Osteocyte (in vitro differentiated cells): ENCODE measurements at regions not wholly inside any gene's neighbourhood (a gene's known extent, or its start where the extent isn't known, plus 50 kb on each side); places are given as distances from the start of the nearest gene placed in this dataset.

Experiments
- DNase-seq: peaks from one replicate; pipeline ENCODE4 v3.0.0; 2021; ENCODE audit warnings: mixed read lengths; ENCODE audit not compliant: unreplicated experiment; ENCODE audit errors: extremely low spot score
- H3K27ac Mint-ChIP-seq: one replicate; pipeline ENCODE4 v1.8.0; 2021; ENCODE audit warnings: mild to moderate bottlenecking, mixed read lengths; ENCODE audit not compliant: unreplicated experiment
- H3K27me3 Mint-ChIP-seq: one replicate; pipeline ENCODE4 v1.8.0; 2021; ENCODE audit warnings: mixed read lengths; ENCODE audit not compliant: unreplicated experiment
- H3K36me3 Mint-ChIP-seq: one replicate; pipeline ENCODE4 v1.8.0; 2021; ENCODE audit warnings: mixed read lengths; ENCODE audit not compliant: unreplicated experiment
- H3K4me1 Mint-ChIP-seq: one replicate; pipeline ENCODE4 v1.8.0; 2021; ENCODE audit warnings: mixed read lengths; ENCODE audit not compliant: unreplicated experiment
- H3K4me3 Mint-ChIP-seq: one replicate; pipeline ENCODE4 v1.8.0; 2021; ENCODE audit warnings: mild to moderate bottlenecking, moderate library complexity, mixed read lengths; ENCODE audit not compliant: unreplicated experiment
- H3K9me3 Mint-ChIP-seq: one replicate; pipeline ENCODE4 v1.8.0; 2021; ENCODE audit warnings: mixed read lengths; ENCODE audit not compliant: unreplicated experiment
- CTCF ChIP-seq: fragments of 200-600 bp; sonication (generic); IDR thresholded peaks from 2 replicates; pipeline ENCODE4 v1.5.0; 2021; ENCODE audit warnings: antibody characterized with exemption, mild to moderate bottlenecking, moderate library complexity

- DNase-seq, result no peak
- peaks cover 9% of the 10 kb centered on the region for H3K9me3 Mint-ChIP-seq
- no peaks in the 10 kb centered on the region for H3K36me3 Mint-ChIP-seq
- no peak overlapping the region for H3K4me3 Mint-ChIP-seq
- TF ChIP-seq CTCF, result no peak
- no peak overlapping the region for H3K27ac Mint-ChIP-seq
- H3K27me3 Mint-ChIP-seq, result peaks cover 4% of the 10 kb centered on the region
- no peaks in the 10 kb centered on the region for H3K4me1 Mint-ChIP-seq
Observed at GRCh38 chr11:122360875-122361274, 244.9 kb upstream of the BLID start.

- no peaks in the 10 kb centered on the region for H3K36me3 Mint-ChIP-seq
- no peaks in the 10 kb centered on the region for H3K4me1 Mint-ChIP-seq
- no peak for TF ChIP-seq CTCF
- no peak overlapping the region for H3K4me3 Mint-ChIP-seq
- H3K27me3 Mint-ChIP-seq, result no peaks in the 10 kb centered on the region
- H3K9me3 Mint-ChIP-seq, result peaks cover 9% of the 10 kb centered on the region
- H3K27ac Mint-ChIP-seq, result no peak overlapping the region
- no peak for DNase-seq
Observed at GRCh38 chr11:122359081-122359571, 243.1 kb upstream of the BLID start.

- Mint-ChIP-seq H3K27me3 (no peaks in the 10 kb centered on the region), H3K4me1 (no peaks in the 10 kb centered on the region), H3K27ac (no peak overlapping the region), H3K9me3 (peaks cover 9% of the 10 kb centered on the region), H3K36me3 (no peaks in the 10 kb centered on the region), H3K4me3 (no peak overlapping the region)
- no peak for DNase-seq
- TF ChIP-seq CTCF, result no peak
Observed at GRCh38 chr11:122358292-122358691, 242.3 kb upstream of the BLID start.

- no peak for DNase-seq
- H3K27me3 Mint-ChIP-seq, result peaks cover 2% of the 10 kb centered on the region
- no peaks in the 10 kb centered on the region for H3K36me3 Mint-ChIP-seq
- no peak for TF ChIP-seq CTCF
- peaks cover 11% of the 10 kb centered on the region for H3K9me3 Mint-ChIP-seq
- no peak overlapping the region for H3K4me3 Mint-ChIP-seq
- no peak overlapping the region for H3K27ac Mint-ChIP-seq
- H3K4me1 Mint-ChIP-seq, result no peaks in the 10 kb centered on the region
Observed at GRCh38 chr11:122355968-122356367, 240.0 kb upstream of the BLID start.

- Mint-ChIP-seq H3K27ac (no peak overlapping the region), H3K9me3 (peaks cover 3% of the 10 kb centered on the region), H3K27me3 (peaks cover 5% of the 10 kb centered on the region), H3K4me3 (no peak overlapping the region), H3K4me1 (no peaks in the 10 kb centered on the region), H3K36me3 (no peaks in the 10 kb centered on the region)
- DNase-seq, result no peak
- TF ChIP-seq CTCF, result no peak
Observed at GRCh38 chr11:122354025-122354697, 238.1 kb upstream of the BLID start.
